Ovary (tissue), 7 donors: ENCODE measurements at regions not wholly inside any gene's neighbourhood (a gene's known extent, or its start where the extent isn't known, plus 50 kb on each side); places are given as distances from the start of the nearest gene placed in this dataset.
"Not testable (repeated sequence)": the region's sequence is repeated elsewhere in the genome, so short reads cannot be mapped to it uniquely, and the experiment has no call there.

Experiments
- DNase-seq, 5 donors: peaks; one replicate each; pipeline ENCODE4 v3.0.0-alpha.2; 2019 to 2020
- H3K27ac ChIP-seq, 2 donors: fragments of 200-600 bp; one replicate each; pipeline versions ENCODE4 v1.5.1 to v1.8.0; 2019 to 2022
- H3K27me3 ChIP-seq: fragments of 200-600 bp; one replicate; pipeline ENCODE4 v1.8.0; 2022
- H3K36me3 ChIP-seq: fragments of 200-600 bp; sonication (generic); one replicate; pipeline ENCODE4 v1.5.1; 2019
- H3K4me1 ChIP-seq: one replicate; pipeline ENCODE4 v1.8.1; 2013; ENCODE audit warnings: mild to moderate bottlenecking, moderate library complexity; ENCODE audit not compliant: insufficient read depth
- H3K4me3 ChIP-seq: fragments of 200-600 bp; sonication (generic); one replicate; pipeline ENCODE4 v1.5.1; 2017
- H3K9me3 ChIP-seq, 2 donors: fragments of 200-600 bp in 1 of 2; sonication (generic) in 1 of 2; one replicate each; pipeline versions ENCODE4 v1.5.1 to v1.8.1; 2013 to 2019; ENCODE audit warnings: mild to moderate bottlenecking in 1 of 2, moderate library complexity in 1 of 2
- EP300 ChIP-seq: sonication (generic); formaldehyde crosslinking; IDR thresholded peaks from one replicate; pipeline ENCODE4 v1.6.1; 2017; ENCODE audit warnings: antibody characterized with exemption
- POLR2A ChIP-seq: fragments of 450-650 bp; IDR thresholded peaks from one replicate; pipeline ENCODE4 v1.6.1; 2017; ENCODE audit warnings: antibody characterized with exemption, mild to moderate bottlenecking, moderate library complexity
- WGBS, 3 donors: extraction: QIAGEN DNeasy Blood & Tissue Kit in 1 of 3; methylation state at CpG; one replicate each; pipeline versions ENCODE4 v1.1.5 to v1.1.7; 2013 to 2017; 5-methylcytosine and 5-hydroxymethylcytosine counted together
- intact Hi-C, 4 donors: fragments of 100-400 bp; cut with DNase I; formaldehyde crosslinking; loops; one replicate each; pipeline versions ENCODE4 v1.11.0 to v1.15.1; 2022 to 2023
- TF ChIP-seq, protein P1 (sequence below), 3 donors: fragments of 450-650 bp in 2 of 3; fragments of 200-600 bp in 1 of 3; IDR thresholded peaks; one replicate each; pipeline versions ENCODE4 v1.5.1 to v1.8.0; 2016 to 2022; ENCODE audit warnings: antibody characterized with exemption in 3 of 3, mild to moderate bottlenecking in 1 of 3
- donor health status: DM: no; HTN: no; CAD: no; lungs with moderate emphysema.
- donor health status: DM: no; HTN: no; CAD: no.
- donor health status: Bipolar disorder and iron deficiency.
- donor health status: DM: no; HTN: no; CAD: no.
- donor health status: DM: yes; HTN: yes; CAD: no.

DNA sequence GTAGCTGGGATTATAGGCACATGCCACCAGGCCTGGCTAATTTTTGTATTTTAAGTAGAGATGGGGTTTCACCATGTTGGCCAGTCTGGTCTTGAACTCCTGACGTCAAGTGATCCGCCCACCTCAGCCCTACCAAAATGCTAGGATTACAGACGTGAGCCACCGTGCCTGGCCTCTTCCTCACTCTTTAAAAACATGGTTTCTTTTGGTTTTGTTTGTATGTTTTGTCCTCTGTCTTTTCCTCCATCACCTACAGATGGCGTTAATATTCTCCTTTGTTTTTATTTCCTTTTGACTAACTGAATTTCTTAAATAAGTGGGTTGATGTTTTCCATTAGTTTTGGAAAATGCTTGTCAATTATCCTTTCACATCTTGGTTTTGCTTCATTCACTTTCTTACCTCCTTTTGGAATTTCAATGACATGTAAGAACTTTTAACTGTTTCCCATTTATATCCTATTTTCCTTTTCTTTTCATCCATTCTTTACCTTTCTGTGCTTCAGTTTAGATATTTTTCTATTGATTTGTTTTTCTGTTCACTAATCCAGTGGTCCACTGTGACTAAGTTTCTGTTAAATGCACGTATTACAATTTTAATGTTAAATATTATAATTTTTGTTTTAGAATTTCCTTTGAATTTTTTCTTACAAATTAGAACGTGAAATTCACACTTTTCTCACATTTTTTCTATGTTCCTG, 104.1 kb downstream of the ZNF467 start:
- no peaks in the 10 kb centered on the region for H3K27me3 ChIP-seq
- TF ChIP-seq, protein P1, sequence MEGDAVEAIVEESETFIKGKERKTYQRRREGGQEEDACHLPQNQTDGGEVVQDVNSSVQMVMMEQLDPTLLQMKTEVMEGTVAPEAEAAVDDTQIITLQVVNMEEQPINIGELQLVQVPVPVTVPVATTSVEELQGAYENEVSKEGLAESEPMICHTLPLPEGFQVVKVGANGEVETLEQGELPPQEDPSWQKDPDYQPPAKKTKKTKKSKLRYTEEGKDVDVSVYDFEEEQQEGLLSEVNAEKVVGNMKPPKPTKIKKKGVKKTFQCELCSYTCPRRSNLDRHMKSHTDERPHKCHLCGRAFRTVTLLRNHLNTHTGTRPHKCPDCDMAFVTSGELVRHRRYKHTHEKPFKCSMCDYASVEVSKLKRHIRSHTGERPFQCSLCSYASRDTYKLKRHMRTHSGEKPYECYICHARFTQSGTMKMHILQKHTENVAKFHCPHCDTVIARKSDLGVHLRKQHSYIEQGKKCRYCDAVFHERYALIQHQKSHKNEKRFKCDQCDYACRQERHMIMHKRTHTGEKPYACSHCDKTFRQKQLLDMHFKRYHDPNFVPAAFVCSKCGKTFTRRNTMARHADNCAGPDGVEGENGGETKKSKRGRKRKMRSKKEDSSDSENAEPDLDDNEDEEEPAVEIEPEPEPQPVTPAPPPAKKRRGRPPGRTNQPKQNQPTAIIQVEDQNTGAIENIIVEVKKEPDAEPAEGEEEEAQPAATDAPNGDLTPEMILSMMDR (IDR thresholded peaks at IDR 0.05): no peak
- no peak for TF ChIP-seq EP300
- TF ChIP-seq POLR2A: no peak
- intact Hi-C loops: no loop called here
- 32 to 43% (median 35%) methylated on average over 7 of the region's 7 CpGs for WGBS, 3 donors
- DNase-seq: no peak
- no peaks in the 10 kb centered on the region for H3K9me3 ChIP-seq
- no peak overlapping the region for H3K27ac ChIP-seq
- no peaks in the 10 kb centered on the region for H3K4me1 ChIP-seq
- no peaks in the 10 kb centered on the region for H3K36me3 ChIP-seq
- no peak overlapping the region for H3K4me3 ChIP-seq

DNA sequence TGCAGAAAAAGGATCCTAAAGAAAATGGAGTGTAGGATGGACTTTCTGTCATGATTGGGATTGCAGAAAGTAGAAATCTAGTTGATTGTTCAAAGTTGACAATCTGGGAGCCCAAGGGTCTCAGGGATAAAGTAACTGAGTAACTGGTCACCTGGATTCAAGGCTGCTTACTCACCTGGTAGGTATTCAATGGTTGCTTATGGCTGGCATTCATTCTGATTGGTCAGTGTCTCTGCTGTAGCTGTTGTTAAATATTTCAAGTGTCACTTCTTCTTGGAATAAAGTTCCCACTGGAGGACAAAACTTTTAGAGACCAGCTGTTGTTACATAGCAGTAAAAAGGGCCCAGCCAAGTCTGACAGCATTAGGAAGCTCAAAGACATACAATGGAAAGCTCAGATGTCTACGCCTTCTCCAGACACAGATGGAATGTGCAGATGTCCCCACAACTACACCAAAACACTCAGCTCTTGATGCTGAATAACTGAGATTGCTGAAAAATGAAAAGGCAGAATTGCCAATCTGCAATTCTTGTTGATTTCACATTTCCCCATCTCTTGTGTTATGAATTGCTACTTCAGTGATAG, 106.9 kb downstream of the ZNF467 start:
- intact Hi-C loops: no loop called here
- WGBS, 3 donors: 45 to 92% (median 74%) methylated on average over 1 of the region's 1 CpG
- no peaks in the 10 kb centered on the region for H3K27me3 ChIP-seq
- no peaks in the 10 kb centered on the region for H3K9me3 ChIP-seq
- no peak overlapping the region for H3K27ac ChIP-seq
- DNase-seq: no peak
- no peak overlapping the region for H3K4me3 ChIP-seq
- no peaks in the 10 kb centered on the region for H3K4me1 ChIP-seq
- H3K36me3 ChIP-seq: no peaks in the 10 kb centered on the region
- TF ChIP-seq, protein P1 (IDR thresholded peaks at IDR 0.05): no peak
- TF ChIP-seq EP300 (no peak), POLR2A (no peak)

DNA sequence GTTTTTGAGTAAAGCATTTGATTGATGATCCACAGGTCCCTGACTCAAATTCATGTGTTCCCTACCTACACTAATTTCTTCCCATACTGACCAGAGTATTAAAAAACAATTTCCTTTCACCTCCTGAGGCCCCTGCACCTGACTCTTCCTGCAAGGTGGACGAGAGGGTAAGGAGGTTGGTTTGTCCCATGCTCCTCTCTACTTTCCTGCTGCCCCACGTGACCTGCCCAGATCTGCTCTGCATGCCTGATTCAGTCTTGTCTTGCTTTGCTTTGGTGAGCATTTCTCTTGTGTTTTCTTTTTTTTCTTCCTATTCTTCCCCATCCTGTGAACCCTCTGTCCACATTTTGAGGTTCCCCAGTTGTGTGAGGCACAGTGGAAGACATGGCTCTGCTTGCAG, 107.8 kb downstream of the ZNF467 start:
- H3K27ac ChIP-seq, DNase-seq, H3K36me3 ChIP-seq, H3K9me3 ChIP-seq, H3K4me3 ChIP-seq, intact Hi-C loops, H3K4me1 ChIP-seq, H3K27me3 ChIP-seq: not testable (repeated sequence)
- WGBS, 3 donors: 52 to 60% (median 57%) methylated on average over 2 of the region's 2 CpGs

DNA sequence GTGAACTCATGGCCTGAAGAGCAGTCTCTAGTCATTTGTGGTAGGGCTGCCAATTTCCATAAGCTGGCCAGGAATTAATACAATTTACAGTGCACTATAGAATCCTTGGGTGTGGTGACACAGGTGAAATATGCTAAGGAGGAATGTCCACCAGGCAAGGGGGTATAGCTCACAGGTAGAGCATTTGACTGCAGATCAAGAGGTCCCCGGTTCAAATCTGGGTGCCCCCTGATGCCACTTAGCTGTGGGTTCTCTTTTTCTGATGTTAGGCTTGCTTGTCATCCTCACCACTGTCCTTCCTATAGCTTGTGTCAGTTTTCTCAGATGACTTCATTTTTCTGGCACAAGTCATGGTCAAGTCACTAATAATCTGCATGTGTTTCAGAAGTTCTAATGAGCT, 108.7 kb downstream of the ZNF467 start:
- Histone ChIP-seq H3K27ac (no peak overlapping the region), H3K36me3 (no peaks in the 10 kb centered on the region), H3K27me3 (no peaks in the 10 kb centered on the region), H3K4me3 (no peak overlapping the region), H3K9me3 (no peaks in the 10 kb centered on the region), H3K4me1 (no peaks in the 10 kb centered on the region)
- TF ChIP-seq POLR2A (no peak), EP300 (no peak)
- TF ChIP-seq, protein P1 (IDR thresholded peaks at IDR 0.05): no peak
- 70 to 74% (median 71%) methylated on average over 1 of the region's 1 CpG for WGBS, 3 donors
- intact Hi-C loops: no loop called here
- DNase-seq: no peak

DNA sequence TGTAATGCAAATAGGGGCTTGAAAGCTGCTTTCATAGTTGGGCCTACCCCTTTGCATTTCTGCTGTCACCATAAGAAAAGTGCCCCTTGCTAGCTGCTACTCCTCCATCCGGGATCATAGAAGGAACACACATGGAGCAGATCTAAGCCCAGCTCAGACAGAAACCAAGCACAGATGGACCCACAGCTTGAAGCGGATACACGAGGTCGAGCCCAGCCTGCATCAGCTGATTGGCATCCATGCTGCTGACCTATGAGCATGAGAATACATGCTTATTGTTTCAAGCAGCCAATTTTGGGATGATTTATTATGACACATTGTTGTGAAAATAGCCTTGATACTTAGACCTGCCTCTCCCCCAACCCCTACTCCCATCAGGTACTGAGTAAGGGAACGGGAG, 109.2 kb downstream of the ZNF467 start:
- intact Hi-C loops: no loop called here
- H3K9me3 ChIP-seq: no peaks in the 10 kb centered on the region
- TF ChIP-seq, protein P1 (IDR thresholded peaks at IDR 0.05): no peak
- TF ChIP-seq EP300 (no peak), POLR2A (no peak)
- WGBS, 3 donors: 57 to 74% (median 67%) methylated on average over 5 of the region's 5 CpGs
- H3K4me3 ChIP-seq: no peak overlapping the region
- H3K4me1 ChIP-seq: no peaks in the 10 kb centered on the region
- H3K27me3 ChIP-seq: no peaks in the 10 kb centered on the region
- H3K36me3 ChIP-seq: no peaks in the 10 kb centered on the region
- no peak overlapping the region for H3K27ac ChIP-seq
- DNase-seq: no peak
